Lower leg skin (tissue), 3 donors: ENCODE measurements at regions not wholly inside any gene's neighbourhood (a gene's known extent, or its start where the extent isn't known, plus 50 kb on each side); places are given as distances from the start of the nearest gene placed in this dataset.

Experiments used
- CTCF ChIP-seq, 3 donors: fragments of 450-650 bp; IDR thresholded peaks; one replicate each; pipeline ENCODE4 v1.5.1; 2016; ENCODE audit warnings: antibody characterized with exemption in 3 of 3, mild to moderate bottlenecking in 3 of 3, moderate library complexity in 2 of 3
- POLR2A ChIP-seq, 2 donors: fragments of 450-650 bp; IDR thresholded peaks; one replicate each; pipeline ENCODE4 v1.6.1; 2016 to 2017; ENCODE audit warnings: antibody characterized with exemption in 2 of 2, mild to moderate bottlenecking in 1 of 2, moderate library complexity in 1 of 2

- no peak for TF ChIP-seq CTCF (IDR thresholded peaks at IDR 0.05)
- no peak for TF ChIP-seq POLR2A (IDR thresholded peaks at IDR 0.05)
These were observed 189.8 kb downstream of the KLF13 start for GRCh38 chr15:31516440-31516839.
